Body of pancreas (tissue), 4 donors: ENCODE measurements at regions not wholly inside any gene's neighbourhood (a gene's known extent, or its start where the extent isn't known, plus 50 kb on each side); places are given as distances from the start of the nearest gene placed in this dataset.

Source experiments
- POLR2A ChIP-seq, 3 donors: fragments of 450-650 bp; IDR thresholded peaks; one replicate each; pipeline ENCODE4 v1.6.1; 2016; ENCODE audit warnings: antibody characterized with exemption in 3 of 3, mild to moderate bottlenecking in 2 of 3
- TF ChIP-seq, protein P1 (sequence below), 7 experiments: fragments of 450-650 bp in 4 of 7; fragments of 200-600 bp in 3 of 7; sonication (generic) in 3 of 7; IDR thresholded peaks; one replicate each; pipeline ENCODE4 v1.5.1; 2016 to 2019; ENCODE audit warnings: antibody characterized with exemption in 7 of 7

DNA sequence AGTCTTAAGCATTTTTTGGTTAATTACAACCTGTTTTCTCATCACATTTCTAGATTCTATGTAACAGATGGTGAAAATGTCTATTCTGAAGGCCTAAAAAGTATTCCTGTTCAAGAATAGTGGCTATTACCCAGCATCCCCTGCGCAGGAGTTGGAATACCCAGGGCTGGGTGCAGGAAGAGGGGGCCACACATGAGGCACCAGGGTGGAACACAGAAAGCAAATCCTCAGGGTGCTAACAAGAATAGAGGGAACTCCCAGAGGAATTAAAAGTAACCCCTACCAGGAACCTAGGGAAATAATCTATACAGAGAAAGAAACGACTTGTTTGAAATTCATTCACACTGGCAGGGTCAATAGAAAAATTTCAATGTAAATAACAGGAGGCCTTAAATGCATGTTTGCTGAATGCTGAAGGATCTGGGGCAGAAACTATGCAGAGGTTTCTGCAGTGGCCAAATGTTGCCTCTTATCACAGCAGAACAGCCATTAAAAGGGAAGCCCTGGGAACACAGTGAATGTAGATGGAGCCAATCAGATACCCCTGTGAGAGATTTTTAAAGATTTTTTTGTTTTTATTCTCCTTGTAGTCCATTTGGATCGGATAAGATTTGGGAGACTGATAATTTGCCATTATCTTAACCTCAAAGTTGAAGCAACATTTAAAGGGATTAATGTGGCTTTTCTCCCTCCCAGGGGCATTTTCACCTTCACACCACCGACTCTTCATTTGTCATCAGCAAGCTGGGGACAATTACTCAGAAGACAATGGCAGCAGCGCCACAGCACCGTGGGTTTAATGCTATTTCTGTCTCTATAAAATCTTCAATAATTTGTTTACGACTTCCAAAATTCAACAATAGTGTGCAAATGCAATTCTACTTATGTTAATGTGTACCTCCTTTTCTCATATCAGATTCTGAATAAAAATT, 196.0 kb upstream of the PSMD7 start:
- TF ChIP-seq, protein P1, sequence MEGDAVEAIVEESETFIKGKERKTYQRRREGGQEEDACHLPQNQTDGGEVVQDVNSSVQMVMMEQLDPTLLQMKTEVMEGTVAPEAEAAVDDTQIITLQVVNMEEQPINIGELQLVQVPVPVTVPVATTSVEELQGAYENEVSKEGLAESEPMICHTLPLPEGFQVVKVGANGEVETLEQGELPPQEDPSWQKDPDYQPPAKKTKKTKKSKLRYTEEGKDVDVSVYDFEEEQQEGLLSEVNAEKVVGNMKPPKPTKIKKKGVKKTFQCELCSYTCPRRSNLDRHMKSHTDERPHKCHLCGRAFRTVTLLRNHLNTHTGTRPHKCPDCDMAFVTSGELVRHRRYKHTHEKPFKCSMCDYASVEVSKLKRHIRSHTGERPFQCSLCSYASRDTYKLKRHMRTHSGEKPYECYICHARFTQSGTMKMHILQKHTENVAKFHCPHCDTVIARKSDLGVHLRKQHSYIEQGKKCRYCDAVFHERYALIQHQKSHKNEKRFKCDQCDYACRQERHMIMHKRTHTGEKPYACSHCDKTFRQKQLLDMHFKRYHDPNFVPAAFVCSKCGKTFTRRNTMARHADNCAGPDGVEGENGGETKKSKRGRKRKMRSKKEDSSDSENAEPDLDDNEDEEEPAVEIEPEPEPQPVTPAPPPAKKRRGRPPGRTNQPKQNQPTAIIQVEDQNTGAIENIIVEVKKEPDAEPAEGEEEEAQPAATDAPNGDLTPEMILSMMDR (IDR thresholded peaks at IDR 0.05), result no peak
- no peak for TF ChIP-seq POLR2A (IDR thresholded peaks at IDR 0.05)
